ENCODE measurements at regions not wholly inside any gene's neighbourhood (a gene's known extent, or its start where the extent isn't known, plus 50 kb on each side); places are given as distances from the start of the nearest gene placed in this dataset.

DNA sequence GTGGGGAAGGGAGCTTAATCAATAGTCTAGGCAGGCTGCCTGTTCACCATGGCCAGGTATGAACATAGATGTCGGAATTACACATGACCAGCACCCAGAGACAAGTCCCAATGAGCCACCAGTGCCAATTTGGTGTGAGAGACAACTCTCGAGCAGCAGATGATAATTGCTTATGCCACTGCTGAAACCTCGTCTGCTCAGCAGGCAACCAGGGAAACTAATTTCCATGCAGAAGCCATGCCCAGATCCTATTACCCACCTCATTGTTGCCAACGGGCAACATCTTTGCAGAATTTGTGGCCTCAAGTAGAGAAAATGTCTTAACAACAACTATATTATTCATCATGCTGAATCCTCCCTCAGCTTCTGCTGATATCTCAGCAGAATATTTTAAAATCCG is 84.9 kb downstream of the CGGBP1 start:
- TF ChIP-seq, protein P1, sequence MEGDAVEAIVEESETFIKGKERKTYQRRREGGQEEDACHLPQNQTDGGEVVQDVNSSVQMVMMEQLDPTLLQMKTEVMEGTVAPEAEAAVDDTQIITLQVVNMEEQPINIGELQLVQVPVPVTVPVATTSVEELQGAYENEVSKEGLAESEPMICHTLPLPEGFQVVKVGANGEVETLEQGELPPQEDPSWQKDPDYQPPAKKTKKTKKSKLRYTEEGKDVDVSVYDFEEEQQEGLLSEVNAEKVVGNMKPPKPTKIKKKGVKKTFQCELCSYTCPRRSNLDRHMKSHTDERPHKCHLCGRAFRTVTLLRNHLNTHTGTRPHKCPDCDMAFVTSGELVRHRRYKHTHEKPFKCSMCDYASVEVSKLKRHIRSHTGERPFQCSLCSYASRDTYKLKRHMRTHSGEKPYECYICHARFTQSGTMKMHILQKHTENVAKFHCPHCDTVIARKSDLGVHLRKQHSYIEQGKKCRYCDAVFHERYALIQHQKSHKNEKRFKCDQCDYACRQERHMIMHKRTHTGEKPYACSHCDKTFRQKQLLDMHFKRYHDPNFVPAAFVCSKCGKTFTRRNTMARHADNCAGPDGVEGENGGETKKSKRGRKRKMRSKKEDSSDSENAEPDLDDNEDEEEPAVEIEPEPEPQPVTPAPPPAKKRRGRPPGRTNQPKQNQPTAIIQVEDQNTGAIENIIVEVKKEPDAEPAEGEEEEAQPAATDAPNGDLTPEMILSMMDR (IDR thresholded peaks at IDR 0.05; ENCODE audit: low read depth, low read length, missing input control) = no peak
- no peak for TF ChIP-seq REST (IDR thresholded peaks at IDR 0.05)
- no peak for TF ChIP-seq YY1 (IDR thresholded peaks at IDR 0.05)
- TF ChIP-seq, protein P2, sequence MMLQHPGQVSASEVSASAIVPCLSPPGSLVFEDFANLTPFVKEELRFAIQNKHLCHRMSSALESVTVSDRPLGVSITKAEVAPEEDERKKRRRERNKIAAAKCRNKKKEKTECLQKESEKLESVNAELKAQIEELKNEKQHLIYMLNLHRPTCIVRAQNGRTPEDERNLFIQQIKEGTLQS (IDR thresholded peaks at IDR 0.05) = no peak
- no peak for TF ChIP-seq RAD21 (IDR thresholded peaks at IDR 0.05)
- no peak for TF ChIP-seq FOXA1 (IDR thresholded peaks at IDR 0.05)
- TF ChIP-seq GABPA (IDR thresholded peaks at IDR 0.05 in 1 of 2, conservative IDR thresholded peaks at IDR 0.05 in 1 of 2) = no peak
- TF ChIP-seq ZBTB33 (IDR thresholded peaks at IDR 0.05) = no peak

All from liver (tissue), 3 donors.